Left ventricle myocardium inferior (tissue), 1 donor: ENCODE measurements at regions not wholly inside any gene's neighbourhood (a gene's known extent, or its start where the extent isn't known, plus 50 kb on each side); places are given as distances from the start of the nearest gene placed in this dataset.
"Not testable (repeated sequence)": the region's sequence is repeated elsewhere in the genome, so short reads cannot be mapped to it uniquely, and the experiment has no call there.

Experiments
- DNase-seq: peaks from one replicate; pipeline ENCODE4 v3.0.0-alpha.2; 2020
- H3K27ac ChIP-seq: fragments of 200-600 bp; replicated peaks from 2 replicates; pipeline ENCODE4 v1.8.0; 2021
- H3K27me3 ChIP-seq: fragments of 200-600 bp; 2 replicates; pipeline ENCODE4 v1.8.0; 2021; ENCODE audit warnings: low read depth
- H3K36me3 ChIP-seq: fragments of 200-600 bp; 2 replicates; pipeline ENCODE4 v1.8.0; 2021
- H3K4me1 ChIP-seq: fragments of 200-600 bp; 2 replicates; pipeline ENCODE4 v1.8.0; 2021
- H3K4me3 ChIP-seq: fragments of 200-600 bp; 2 replicates; pipeline ENCODE4 v1.8.0; 2021; ENCODE audit warnings: mild to moderate bottlenecking, moderate library complexity
- H3K9me3 ChIP-seq: fragments of 200-600 bp; replicated peaks from 2 replicates; pipeline ENCODE4 v1.8.0; 2021
- intact Hi-C: fragments of 100-400 bp; cut with micrococcal nuclease; formaldehyde crosslinking; loops from one replicate; pipeline ENCODE4 v1.11.0; 2022
- TF ChIP-seq, protein P1 (sequence below): fragments of 200-600 bp; IDR thresholded peaks from 2 replicates; pipeline ENCODE4 v1.8.0; 2021; ENCODE audit warnings: antibody characterized with exemption, mild to moderate bottlenecking, borderline replicate concordance
- donor health status: DM: no; HTN: yes; CAD: no; lungs with severe emphysema.

DNA sequence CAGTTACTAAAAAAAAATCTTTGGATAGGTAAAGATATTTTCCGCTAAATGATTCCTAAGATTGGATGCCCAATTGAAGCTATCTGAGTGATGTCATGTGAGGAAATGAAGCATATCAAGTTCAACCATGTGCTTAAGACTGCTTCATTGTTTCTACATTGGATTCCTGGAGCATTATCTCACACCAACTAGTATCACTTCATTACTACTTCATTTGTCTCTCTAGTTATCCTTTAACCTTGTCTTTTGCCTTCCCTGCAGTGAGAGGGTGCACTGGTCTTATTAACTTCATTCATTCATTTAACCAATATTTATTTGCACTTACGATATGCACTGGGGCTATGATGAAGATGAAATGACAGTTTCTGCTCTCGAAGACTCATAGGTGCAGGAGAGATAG lies 198.1 kb downstream of the SLC38A4 start:
- intact Hi-C loops, result no loop called here
- no peak for DNase-seq
- Histone ChIP-seq H3K4me3 (no peak overlapping the region), H3K36me3 (no peaks in the 10 kb centered on the region), H3K4me1 (no peaks in the 10 kb centered on the region), H3K9me3 (peaks cover 2% of the 10 kb centered on the region), H3K27ac (no peak overlapping the region), H3K27me3 (no peaks in the 10 kb centered on the region)
- TF ChIP-seq, protein P1, sequence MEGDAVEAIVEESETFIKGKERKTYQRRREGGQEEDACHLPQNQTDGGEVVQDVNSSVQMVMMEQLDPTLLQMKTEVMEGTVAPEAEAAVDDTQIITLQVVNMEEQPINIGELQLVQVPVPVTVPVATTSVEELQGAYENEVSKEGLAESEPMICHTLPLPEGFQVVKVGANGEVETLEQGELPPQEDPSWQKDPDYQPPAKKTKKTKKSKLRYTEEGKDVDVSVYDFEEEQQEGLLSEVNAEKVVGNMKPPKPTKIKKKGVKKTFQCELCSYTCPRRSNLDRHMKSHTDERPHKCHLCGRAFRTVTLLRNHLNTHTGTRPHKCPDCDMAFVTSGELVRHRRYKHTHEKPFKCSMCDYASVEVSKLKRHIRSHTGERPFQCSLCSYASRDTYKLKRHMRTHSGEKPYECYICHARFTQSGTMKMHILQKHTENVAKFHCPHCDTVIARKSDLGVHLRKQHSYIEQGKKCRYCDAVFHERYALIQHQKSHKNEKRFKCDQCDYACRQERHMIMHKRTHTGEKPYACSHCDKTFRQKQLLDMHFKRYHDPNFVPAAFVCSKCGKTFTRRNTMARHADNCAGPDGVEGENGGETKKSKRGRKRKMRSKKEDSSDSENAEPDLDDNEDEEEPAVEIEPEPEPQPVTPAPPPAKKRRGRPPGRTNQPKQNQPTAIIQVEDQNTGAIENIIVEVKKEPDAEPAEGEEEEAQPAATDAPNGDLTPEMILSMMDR, result no peak

DNA sequence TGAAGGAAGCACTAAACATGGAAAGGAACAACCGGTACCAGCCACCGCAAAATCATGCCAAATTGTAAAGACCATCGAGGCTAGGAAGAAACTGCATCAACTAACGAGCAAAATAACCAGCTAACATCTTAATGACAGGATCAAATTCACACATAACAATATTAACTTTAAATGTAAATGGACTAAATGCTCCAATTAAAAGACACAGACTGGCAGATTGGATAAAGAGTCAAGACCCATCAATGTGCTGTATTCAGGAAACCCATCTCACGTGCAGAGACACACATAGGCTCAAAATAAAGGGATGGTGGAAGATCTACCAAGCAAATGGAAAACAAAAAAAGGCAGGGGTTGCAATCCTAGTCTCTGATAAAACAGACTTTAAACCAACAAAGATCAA lies 206.3 kb downstream of the SLC38A4 start:
- H3K9me3 ChIP-seq, result peaks cover 30% of the 10 kb centered on the region
- H3K27me3 ChIP-seq, H3K27ac ChIP-seq, intact Hi-C loops, H3K4me3 ChIP-seq, H3K36me3 ChIP-seq, DNase-seq: not testable (repeated sequence)
- peaks cover 16% of the 10 kb centered on the region for H3K4me1 ChIP-seq

DNA sequence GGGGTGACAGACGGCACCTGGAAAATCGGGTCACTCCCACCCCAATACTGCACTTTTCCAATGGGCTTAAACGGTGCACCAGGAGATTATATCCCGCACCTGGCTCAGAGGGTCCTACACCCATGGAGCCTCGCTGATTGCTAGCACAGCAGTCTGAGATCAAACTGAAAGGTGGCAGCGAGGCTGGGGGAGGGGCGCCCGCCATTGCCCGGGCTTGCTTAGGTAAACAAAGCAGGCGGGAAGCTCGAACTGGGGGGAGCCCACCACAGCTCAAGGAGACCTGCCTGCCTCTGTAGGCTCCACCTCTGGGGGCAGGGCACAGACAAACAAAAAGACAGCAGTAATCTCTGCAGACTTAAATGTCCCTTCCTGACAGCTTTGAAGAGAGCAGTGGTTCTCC lies 208.1 kb downstream of the SLC38A4 start:
- H3K27me3 ChIP-seq, intact Hi-C loops: not testable (repeated sequence)

DNA sequence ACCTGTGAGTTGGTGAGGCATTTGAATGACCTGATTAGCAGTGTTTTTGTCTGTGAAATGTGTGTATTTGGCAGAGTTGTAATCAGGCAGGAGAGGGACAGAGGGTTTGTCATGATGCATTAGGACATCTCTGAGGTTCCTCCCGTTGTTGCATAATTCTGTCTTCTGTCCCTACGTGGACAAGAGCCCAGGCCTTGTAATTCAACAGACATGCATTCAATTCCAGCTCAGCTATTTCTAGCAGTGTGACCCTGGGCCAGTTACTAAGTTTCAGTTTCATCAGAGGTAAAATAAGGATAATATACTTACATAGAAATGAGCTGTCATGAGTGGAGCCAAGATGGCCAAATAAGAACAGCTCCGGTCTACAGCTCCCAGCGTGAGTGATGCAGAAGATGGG lies 208.6 kb downstream of the SLC38A4 start:
- Histone ChIP-seq H3K9me3 (peaks cover 30% of the 10 kb centered on the region), H3K27me3 (no peaks in the 10 kb centered on the region), H3K27ac (peak overlapping the region; percentile 76), H3K4me1 (peaks cover 16% of the 10 kb centered on the region), H3K4me3 (no peak overlapping the region), H3K36me3 (no peaks in the 10 kb centered on the region)
- DNase-seq, result no peak
- TF ChIP-seq, protein P1, result no peak
- intact Hi-C loops, result no loop called here

More for the DNA sequence above, 208.1 kb downstream of the SLC38A4 start:
- Histone ChIP-seq H3K9me3 (peaks cover 30% of the 10 kb centered on the region), H3K27ac (peak overlapping the region; percentile 76), H3K4me1 (peaks cover 16% of the 10 kb centered on the region)
- H3K4me3 ChIP-seq, H3K36me3 ChIP-seq, DNase-seq: not testable (repeated sequence)

DNA sequence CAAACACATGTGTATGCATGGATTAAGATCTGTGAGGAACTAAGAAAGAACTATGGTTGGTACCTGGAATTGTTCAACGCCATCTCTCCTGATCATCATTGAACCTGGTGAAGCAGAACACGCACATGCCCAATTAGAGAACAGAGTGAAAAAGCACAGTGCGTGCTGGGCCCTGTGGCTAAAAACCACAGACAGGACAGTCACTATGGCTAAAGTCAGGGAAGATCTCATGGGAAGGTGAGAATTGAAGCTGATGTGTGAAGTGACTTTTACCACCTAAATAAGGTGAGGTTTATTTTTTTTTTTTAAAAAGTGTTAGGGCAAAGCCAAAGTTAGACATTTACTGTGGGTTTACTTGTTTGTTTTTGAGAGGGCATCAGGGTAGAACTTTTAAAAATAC lies 215.0 kb downstream of the SLC38A4 start:
- no peaks in the 10 kb centered on the region for H3K36me3 ChIP-seq
- H3K9me3 ChIP-seq, result peaks cover 3% of the 10 kb centered on the region
- intact Hi-C loops, result no loop called here
- TF ChIP-seq, protein P1, result no peak
- no peaks in the 10 kb centered on the region for H3K4me1 ChIP-seq
- H3K27ac ChIP-seq, result no peak overlapping the region
- no peak overlapping the region for H3K4me3 ChIP-seq
- DNase-seq, result no peak
- no peaks in the 10 kb centered on the region for H3K27me3 ChIP-seq

DNA sequence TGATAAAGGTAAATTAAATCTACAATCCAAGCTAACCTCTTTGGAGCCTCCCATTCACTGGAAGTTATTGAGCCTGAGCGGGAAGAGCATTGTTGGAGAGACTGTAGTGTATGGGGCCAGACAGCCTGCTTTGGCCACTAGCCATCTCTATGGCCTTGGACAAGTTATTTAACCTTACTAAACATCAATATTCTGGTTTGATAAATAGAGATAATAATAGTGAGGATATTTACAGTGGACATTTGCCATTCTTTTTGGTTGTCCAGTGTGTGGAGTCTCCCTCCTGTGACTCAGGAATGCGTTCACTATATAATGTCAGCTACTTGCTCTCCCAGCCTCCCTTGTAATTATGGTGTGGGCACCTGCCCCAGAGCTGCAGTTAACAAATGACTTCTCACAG lies 216.1 kb downstream of the SLC38A4 start:
- Histone ChIP-seq H3K9me3 (no peaks in the 10 kb centered on the region), H3K36me3 (no peaks in the 10 kb centered on the region), H3K27me3 (no peaks in the 10 kb centered on the region), H3K4me3 (no peak overlapping the region), H3K27ac (no peak overlapping the region), H3K4me1 (no peaks in the 10 kb centered on the region)
- DNase-seq, result no peak
- intact Hi-C loops, result no loop called here
- TF ChIP-seq, protein P1, result no peak

DNA sequence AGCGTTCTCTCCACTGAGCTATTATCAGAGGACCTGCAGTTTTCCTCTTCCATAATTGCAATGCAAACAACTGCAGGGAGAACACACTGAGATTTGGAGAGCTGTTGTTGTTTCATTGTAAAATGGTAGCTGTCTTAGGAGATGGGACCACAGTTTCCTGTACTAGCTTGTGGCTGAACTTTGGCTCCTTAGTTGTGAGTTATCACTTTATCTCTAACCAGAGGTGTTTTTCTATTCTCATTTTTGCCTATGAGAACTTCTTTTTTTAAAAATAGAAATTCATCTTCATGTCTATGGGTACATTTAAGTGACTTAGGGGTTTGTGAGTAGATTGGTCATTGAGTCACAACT lies 216.5 kb downstream of the SLC38A4 start:
- DNase-seq, result no peak
- H3K4me1 ChIP-seq, result no peaks in the 10 kb centered on the region
- intact Hi-C loops, result no loop called here
- H3K36me3 ChIP-seq, result no peaks in the 10 kb centered on the region
- H3K27ac ChIP-seq, result no peak overlapping the region
- H3K4me3 ChIP-seq, result no peak overlapping the region
- TF ChIP-seq, protein P1, result no peak
- H3K27me3 ChIP-seq, result no peaks in the 10 kb centered on the region
- H3K9me3 ChIP-seq, result no peaks in the 10 kb centered on the region
